Keratinocyte (primary cell): ENCODE measurements at regions not wholly inside any gene's neighbourhood (a gene's known extent, or its start where the extent isn't known, plus 50 kb on each side); places are given as distances from the start of the nearest gene placed in this dataset.

Experiments
- EZH2 ChIP-seq: IDR thresholded peaks from one replicate; pipeline ENCODE4 v1.6.1; 2012; ENCODE audit warnings: inconsistent platforms, mild to moderate bottlenecking, low read length, moderate library complexity
- TF ChIP-seq, protein P1 (sequence below), 3 experiments: IDR thresholded peaks in 1 of 3; conservative IDR thresholded peaks in 1 of 3; optimal IDR thresholded peaks in 1 of 3; 2 replicates in 2 of 3; 3 replicates in 1 of 3; pipeline versions ENCODE3 to v1.5.1; 2011; ENCODE audit warnings: low read length in 3 of 3, mild to moderate bottlenecking in 3 of 3, moderate library complexity in 2 of 3, control low read depth in 1 of 3, inconsistent platforms in 1 of 3; ENCODE audit not compliant: insufficient read depth in 2 of 3; ENCODE audit errors: extremely low read depth in 1 of 3

DNA sequence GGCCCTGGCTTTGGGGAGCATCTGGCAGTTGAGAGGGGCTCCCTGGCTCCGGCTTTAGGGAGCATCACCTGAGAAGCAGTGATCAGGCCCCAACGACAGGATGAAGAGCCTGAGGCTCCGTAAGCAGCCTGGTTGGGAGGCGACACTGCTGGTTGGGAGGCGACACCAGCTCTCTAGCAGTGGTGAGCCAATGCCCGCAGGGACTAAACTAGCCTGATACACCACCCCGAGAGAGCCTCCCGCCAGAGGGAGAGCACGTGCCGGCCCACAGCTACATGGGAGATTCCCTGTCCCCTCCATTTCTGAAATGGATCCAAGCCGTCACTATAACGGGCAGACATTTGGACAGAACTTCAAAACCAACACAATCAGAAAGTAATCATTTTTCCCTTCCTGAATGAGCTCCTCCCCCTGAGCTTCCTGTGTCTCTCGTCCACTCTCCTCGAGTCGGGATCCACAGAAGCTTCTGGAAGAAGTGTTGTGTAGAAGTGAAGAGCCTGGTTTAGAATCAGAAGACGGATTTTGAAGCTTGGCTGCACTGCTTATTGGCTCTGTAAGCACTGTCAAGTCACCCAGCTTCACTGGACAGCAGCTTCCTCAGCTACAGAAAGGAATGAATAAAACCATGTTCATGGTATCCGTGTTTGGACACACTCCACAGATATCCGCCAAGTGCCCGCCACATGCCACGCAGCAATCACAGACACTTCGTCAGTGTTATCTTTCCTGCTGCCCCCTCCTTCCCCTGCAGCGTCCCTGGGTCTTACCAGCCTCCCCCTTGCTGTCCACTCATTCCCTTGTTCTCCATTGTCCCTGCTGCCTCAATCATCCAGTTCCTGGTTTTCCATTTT is 199.6 kb downstream of the TTLL2 start:
- TF ChIP-seq, protein P1, sequence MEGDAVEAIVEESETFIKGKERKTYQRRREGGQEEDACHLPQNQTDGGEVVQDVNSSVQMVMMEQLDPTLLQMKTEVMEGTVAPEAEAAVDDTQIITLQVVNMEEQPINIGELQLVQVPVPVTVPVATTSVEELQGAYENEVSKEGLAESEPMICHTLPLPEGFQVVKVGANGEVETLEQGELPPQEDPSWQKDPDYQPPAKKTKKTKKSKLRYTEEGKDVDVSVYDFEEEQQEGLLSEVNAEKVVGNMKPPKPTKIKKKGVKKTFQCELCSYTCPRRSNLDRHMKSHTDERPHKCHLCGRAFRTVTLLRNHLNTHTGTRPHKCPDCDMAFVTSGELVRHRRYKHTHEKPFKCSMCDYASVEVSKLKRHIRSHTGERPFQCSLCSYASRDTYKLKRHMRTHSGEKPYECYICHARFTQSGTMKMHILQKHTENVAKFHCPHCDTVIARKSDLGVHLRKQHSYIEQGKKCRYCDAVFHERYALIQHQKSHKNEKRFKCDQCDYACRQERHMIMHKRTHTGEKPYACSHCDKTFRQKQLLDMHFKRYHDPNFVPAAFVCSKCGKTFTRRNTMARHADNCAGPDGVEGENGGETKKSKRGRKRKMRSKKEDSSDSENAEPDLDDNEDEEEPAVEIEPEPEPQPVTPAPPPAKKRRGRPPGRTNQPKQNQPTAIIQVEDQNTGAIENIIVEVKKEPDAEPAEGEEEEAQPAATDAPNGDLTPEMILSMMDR (optimal IDR thresholded peaks at IDR 0.05 in 1 of 3, IDR thresholded peaks at IDR 0.05 in 1 of 3, conservative IDR thresholded peaks at IDR 0.05 in 1 of 3; ENCODE audit: extremely low read depth in 1 of 3, insufficient read depth in 2 of 3, low read length in 3 of 3): no peak
- TF ChIP-seq EZH2: no peak
